NAMALWA (cell line): ENCODE measurements at regions not wholly inside any gene's neighbourhood (a gene's known extent, or its start where the extent isn't known, plus 50 kb on each side); places are given as distances from the start of the nearest gene placed in this dataset.

Source experiments
- DNase-seq: peaks from one replicate; pipeline ENCODE4 v3.0.0-alpha.2; 2015; ENCODE audit warnings: low spot score

DNA sequence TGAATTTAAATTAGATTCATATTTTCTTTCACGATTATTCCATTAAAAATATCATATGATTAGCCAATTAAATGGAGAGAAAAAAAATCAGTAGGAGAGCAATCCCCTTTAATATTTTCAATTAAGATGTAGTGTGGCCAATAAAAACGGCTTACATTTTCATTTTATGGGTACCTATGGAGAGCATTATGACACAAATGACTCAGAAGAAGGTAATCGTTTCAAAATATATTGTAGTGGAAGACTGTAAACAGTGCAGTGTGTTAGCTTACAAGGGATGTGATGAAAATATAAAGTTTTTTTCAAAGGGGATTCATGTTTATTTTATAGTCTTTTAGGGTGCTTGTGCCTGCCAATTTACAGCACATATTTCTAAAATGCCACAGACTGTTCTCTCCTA, 1507.4 kb upstream of the CELF4 start:
- DNase-seq, result no peak

DNA sequence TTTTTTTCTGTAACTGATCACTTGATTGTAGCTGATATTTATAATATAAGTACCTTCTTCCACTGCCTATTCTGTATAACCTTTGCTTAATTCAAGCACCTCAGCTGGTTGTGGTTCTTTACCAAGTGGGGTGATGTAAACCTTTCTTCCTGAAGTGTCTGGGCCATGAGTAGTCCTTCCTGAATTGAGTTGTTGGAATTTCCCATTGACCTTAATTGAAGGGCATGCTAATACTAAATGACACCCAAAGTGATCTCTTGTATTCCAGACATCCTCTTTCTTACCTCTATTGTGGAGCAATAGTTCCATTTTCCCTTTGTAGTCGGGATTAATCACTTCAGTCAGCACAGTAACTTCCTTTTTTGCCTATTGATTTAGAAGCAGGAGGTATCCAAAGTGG, 1496.8 kb upstream of the CELF4 start:
- no peak for DNase-seq

DNA sequence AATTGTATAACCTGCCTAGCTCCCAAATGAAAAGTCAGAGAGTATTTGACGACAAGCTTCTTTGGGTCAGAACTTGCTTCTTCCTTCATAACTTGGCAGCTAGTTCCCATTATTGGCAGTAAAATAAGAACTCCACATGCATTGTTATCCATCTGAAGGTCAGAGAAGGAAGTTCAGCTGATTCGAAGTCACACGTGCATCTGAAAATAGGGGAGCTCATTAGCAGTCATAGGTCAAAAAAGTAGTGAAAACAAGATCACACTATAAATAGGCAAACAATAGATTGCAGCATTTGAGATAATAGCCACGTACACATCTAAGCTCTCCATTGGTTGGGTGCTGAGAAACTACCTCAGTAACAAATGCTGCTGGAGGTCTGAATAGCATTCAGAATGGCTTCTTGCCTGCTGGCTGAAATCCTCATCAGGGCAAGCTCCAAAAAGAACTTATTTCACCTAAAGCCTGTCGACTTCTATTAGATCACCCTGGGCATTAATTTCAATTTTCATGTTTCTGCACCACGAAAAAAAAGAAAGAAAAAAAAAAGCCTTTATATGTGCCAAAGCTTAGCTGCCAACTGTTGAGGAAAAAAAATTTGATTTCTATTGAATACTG, 1492.9 kb upstream of the CELF4 start:
- DNase-seq, result no peak

DNA sequence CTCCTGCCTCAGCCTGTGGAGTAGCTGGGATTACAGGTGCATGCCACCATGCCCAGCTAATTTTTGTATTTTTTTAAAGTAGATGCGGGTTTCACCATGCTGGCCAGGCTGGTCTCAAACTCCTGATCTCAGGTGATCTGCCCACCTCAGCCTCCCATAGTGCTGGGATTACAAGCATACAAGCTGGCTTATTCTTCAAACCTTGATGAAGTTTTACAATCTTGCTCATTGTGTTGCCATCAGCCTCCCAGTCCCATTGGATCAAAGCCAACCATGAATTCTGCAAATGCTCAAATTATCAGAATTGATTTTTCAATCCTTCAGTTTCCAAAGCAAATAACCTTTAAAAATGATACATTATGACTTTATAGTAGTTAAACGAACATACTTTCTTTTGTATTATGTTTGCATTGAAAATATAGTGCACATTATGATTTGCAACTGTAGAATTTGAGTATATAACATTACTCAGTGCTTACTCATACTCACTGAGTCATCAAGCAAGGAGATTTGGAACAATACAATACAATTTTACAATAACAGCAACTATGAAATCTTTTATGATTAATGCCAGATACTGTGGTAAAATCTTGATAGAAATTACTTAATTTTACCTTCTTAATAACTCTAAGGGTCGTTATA, 1491.9 kb upstream of the CELF4 start:
- DNase-seq, result no peak

DNA sequence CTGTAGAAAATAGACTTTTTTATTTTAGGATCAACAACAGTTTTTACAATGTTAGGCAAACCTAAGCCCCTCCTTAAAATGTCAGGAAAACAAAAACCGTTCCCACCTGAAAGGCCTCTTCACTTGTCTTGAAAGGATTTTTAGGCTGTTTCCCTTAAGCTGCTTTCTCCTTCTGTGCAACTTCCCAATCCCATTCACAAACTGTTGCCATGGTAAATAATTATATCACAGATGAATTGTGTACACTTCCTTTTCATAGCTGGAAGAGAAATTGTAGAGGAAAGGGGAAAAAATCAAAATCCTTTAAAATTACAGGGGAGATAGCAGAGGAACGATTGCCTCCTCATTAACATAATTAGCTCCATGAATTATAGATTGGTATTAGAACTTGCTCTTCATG, 1488.0 kb upstream of the CELF4 start:
- DNase-seq, result no peak

DNA sequence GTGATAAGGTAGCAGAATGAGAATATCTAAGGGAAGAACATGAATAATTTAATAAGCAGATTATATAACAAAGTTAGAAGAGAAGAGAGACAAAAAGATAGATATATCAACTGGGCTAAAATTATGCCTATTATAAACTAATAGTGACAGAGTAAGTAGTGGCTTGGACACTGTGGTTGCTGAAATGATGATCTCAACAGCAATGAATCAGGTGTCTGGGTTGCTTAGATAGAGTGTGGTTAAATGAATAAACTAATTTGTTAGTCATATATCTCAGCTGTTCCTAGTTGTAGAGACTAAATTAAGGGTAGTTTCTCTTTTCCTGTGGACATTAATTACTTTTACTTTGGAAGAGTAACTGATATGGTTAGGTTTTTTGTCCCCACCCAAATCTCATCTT, 1485.4 kb upstream of the CELF4 start:
- no peak for DNase-seq

DNA sequence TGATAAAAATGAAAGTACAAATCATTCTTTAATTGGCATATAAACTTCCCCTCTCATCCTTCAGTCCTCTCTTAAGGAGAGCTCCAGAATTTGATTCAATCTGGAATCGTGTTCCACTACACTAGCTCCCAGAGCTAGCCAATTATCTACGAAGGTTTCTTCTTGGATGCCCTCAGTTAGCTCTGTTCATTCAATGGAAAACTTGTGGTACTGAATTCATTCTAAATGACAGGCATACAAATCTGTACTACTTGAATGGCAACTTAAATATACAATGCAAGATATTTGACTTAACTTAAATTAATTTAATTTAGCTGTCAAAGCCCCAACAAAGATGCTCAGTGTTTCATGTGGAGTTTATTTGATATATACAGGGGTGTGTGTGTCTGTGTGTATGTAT, 1474.2 kb upstream of the CELF4 start:
- DNase-seq, result no peak

DNA sequence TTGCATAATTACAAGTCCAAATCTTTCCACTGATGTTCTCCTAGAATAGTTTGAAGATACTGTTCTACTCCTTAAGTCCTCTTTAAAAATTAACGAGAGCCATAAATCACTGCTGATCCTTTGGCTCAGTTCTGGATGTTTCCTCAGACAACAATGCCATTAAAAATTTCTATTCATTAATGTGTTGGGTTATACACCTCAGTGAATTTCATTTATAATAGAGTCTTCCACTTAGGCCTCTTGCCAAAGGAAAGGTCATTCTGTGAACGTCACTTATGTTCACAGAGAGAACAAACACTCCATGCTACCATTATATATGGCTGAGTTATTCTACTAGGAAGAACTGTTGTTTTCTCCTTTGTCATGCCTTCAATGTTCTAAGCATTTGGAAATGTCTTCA, 1472.3 kb upstream of the CELF4 start:
- DNase-seq, result no peak

DNA sequence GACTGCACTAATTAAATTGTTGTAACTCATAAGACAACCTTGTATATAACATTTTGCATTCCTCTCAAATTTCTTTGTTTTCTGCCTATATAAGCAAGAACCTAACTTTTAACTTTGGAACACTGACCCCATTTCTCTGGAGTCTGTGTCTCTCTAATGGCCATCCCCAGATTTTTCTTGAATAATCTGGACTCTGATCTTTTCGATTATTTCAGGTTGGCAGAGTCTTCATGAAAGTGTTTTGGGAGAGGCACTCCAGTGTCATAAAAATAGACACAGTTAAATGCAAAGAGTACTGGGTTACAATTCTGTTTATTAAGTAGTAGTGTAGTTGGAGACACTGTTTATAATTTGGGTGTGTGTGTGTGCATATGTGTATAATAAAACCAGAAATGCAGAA, 1467.7 kb upstream of the CELF4 start:
- no peak for DNase-seq

DNA sequence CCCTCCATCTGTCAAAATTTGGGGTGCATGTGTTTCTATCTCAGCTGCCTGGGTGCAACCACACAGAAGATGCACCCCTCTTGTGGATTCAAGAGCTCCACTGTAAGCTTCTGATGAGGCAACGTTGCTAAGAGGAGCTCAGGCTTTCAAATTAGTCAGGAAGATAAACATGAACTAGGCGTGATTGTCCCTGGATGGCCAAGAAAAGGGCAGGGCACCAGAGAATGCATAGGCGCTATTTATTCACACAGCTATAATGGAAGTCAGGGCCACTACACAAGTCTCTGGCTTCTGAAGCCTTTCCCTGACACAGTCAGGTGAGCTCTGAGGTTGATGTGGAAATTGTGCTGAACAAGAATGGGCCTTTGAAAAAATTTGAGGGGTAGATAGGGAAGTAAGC, 1466.0 kb upstream of the CELF4 start:
- DNase-seq, result no peak

DNA sequence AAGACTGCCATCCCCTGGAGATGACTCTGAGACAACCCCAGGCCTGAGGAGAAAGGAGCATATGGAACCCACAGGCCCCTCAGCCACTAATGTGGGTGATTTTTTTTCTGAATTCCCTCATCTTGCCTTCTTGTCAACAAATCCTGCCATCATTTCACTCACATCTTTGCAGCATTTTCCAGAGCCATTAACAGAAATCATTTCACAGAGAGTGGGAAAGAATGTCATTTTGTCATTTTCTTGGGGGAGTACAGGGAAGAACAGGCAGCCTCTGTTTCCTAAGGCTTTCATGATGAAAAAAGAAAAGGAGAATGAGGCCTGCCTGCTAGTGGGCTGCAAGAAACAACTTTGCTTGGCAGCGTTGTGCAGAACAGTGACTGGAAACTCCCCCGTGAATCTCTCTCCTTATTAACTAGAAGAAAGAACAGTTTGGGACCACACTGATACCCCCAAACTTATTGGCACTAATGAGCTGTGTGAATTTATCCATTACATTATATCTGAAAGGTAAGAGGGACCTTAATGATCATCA, 1464.6 kb upstream of the CELF4 start:
- no peak for DNase-seq

DNA sequence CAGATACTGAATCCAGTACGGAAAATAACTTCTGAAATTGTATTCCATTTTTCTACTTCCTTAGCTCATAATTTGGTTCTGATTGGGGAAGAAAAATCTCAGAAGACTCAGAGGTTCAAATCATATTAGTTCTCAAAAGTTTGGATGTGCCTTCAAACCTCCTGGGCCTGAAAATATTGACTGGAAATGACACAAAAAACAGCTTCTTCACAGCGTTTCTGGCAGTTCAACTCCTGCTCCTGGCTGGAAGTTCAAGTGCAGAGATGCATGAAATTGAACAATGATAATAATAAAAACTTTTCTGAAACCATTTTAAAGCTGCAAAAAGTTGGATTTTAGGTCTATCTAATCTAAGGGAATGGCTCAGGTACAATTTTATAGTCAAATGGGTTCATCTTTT, 1459.9 kb upstream of the CELF4 start:
- no peak for DNase-seq

DNA sequence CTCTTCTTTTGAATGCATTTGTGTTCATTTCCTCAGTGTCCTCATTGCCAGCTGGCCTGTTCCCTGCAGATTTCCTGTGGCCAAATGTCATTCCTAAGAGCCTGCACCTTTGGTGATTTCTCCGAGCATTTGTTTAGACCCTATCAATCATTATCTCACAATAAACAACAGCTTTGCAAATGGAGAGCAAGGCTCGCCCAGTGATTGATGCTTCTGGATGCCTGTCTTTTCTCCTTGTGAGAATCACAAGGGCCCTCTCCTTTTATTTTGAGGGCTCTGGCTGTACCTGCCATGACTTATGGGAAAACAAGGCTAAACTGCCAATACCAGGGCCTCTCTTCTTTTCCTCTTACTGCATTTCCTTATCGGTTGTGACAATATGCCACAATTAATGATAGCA, 1454.4 kb upstream of the CELF4 start:
- no peak for DNase-seq

DNA sequence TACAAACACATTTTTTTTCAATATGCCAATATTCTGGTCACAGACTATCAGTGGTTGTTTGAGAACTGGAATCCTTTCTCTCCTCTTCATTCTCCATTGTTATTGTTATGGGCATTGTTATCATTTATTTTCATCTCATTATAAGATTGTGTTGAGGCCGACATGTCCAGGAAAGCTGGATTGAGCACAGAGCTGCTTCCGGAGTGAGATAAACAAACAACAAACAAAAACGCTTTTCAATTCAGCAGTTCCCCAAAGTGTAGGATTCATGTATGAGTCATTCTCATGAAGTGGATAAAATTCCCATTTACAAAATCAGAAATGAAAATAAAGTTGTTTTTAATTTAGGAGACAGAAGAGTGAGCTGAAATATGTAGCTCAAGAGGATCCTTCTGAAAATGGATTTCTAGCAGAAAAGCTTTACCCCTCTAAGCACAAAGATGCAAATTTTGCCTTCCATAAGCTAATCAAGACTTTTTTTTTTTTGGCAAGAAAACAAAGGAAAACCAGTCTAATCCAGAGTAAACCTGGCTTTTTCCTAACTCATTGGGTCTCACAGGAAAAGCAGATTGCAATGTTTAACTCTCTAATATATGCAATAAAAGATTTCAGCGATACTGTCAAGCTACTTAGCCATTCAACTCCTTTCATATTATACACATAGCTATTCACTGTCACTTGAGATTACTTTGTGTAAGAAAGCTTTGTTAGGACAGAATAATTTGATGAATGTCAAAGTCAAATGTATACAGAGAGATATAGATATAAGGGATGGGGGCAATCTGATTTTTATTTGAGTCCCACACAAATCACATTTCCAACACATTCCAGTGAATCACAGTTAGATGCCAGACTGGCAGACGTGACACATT, 1441.7 kb upstream of the CELF4 start:
- no peak for DNase-seq

DNA sequence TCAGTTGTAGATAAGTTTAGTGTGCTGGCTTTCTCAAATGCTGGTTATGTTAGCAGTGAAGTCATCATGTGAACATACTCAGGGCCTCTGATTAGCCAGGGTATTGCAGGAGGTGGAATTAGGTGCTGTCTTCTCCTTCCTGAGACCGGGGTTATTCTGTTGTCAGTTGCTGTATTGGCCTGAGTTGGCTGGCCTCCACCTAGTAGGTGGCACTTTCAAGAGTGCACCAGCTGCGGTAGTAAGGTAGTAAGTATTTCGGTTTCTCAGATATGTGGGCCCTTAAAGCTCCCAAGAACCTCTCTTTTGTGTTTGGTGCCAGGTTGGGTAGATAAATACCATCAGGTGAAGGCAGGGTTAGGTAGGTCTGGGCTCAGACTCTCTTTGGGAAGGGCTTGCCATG, 1430.5 kb upstream of the CELF4 start:
- DNase-seq, result no peak

DNA sequence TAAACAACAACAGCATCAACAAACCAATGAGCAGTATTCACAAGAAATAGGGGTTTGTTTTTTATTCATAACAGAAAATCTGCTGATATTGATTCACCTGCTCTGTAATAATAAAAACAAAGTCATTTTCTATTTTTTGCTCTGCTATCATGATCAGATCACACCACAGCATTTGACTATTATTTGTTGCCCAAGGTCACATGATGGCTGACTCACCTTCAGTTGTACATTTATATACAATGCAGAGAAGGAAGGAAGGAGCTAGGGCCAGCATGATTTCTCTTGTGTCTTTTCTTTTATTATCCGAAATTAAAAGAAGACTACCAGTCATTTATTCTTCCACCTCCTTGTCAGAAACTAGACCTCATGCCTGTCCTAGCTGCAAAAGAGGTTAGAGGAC, 1427.7 kb upstream of the CELF4 start:
- no peak for DNase-seq

DNA sequence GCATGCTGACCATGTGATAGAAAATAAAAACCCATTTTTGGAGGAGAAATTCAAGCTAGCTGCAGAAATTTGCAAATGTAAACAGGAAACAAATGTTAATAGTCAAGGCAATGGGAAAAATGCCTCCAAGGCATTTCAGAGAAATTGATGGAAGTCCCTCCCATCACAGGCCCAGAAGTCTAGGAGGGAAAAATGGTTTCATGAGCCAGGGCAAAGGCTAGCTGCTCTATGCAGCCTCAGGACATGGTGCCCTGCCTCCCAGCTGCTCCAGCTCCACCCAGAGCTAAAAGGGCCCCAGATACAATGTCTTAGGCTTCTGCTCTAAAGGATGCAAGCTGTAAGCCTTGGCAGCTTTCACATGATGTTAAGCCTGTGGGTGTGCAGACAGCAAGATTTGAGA, 1419.4 kb upstream of the CELF4 start:
- no peak for DNase-seq

DNA sequence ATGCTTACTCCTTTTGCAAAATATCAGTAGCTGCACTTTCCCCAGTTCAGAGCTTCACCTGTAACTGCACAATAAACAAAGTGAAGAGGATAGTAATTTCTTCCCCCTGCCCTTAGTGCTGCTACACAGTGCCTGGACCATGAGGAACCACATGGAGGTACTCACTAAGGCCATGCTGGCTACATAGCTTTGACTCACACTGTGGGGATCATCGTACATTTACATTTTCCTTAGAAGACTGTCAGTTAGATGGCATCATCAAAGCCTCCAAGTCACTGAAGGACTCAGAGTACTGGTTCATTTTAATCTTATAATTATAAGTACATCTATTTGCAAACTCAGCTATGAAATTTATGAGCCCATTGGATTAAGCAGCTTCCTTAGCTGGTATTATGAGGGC, 1416.5 kb upstream of the CELF4 start:
- no peak for DNase-seq

DNA sequence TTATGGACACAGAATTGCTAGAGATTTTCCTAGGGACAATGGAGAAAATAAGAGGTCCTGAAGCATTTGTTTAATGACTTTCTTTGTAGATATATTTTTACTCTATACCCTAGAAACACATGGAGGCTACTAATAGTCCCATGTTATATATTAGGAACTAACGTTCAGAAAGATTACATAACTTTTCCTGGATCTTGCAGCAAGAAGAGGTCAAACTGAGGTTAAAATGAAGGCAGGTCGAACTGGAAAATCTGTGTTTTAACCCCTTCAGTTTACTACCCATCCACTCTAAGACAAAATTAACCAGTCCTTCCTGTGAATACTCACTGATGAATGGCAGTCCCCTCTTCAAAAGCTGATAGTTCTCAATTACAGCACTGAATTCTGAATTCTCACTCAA, 1415.8 kb upstream of the CELF4 start:
- no peak for DNase-seq

DNA sequence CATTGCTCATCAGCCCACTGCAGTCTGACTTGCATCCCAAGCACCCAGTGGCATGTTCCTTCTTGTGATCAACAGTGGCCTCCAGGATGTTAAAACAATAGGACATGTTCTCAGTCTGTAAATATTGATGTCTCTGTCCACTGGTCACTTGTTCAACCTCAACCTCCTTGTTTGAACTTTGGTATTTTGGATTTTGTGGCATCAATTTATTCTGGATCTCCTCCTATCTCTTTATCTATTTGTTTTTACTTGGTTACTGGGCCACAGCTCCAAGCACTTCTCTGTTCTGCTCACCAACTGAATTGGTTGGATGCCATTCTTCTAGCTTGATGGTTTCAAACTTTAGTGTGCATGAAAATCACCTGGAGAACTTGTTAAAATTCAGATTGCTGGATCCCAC, 1414.8 kb upstream of the CELF4 start:
- DNase-seq, result no peak

DNA sequence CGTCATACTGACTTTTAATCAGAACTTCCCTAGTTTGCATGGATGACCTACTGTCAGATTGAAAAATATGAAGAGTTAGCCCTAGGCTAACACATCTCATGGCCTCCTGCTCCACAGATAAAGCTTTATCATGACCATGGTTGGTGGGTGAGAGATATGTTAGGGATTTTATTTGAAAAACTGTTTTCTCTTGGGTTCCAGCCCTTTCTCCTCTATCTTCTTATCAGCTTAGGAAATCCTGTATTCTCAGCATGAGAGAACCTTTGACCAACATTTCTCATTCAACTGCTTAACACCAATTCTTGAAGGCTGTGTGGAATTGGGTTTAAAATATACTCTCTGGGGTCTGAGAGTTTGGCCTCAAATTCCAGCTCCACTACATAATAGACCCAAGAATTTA, 1407.0 kb upstream of the CELF4 start:
- no peak for DNase-seq

DNA sequence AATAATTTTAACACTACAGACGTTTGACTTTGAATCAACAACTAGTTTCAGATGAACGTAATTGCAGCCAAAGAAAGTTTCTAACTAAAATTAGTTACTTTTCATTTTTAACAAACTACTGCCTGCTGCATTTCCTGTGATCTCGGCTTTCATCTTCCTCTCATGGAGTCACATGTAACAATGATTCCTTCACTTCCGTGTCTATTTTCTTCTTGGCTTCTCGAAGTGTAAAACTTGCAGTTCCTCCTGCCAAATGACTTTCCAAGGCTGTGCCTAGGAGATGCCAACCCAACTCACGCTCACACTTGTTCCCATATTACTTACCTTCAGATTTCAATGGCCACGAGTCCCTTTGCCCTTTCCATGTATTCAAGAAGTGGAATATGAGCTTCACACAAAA, 1406.3 kb upstream of the CELF4 start:
- DNase-seq, result no peak

DNA sequence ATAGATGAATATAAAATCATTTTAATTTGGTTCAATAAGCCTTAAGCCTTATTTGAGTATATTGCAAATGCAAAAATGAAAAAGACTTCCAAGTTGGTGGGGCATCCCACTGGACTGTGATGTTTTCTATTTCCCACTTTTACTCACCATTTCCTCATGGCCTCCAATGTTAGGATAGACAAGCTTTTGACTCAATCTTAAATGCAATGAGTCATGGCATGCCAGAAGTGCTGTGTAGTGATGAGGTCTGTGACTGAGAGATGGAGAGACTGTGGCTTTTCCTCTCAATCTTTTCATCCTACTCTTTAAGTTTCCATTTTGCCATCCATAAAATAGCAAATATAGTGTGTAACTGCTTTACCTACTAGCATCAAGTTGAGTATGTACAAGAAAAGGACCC, 1401.2 kb upstream of the CELF4 start:
- DNase-seq, result no peak
